Endothelial cell of umbilical vein (primary cell): ENCODE measurements at regions not wholly inside any gene's neighbourhood (a gene's known extent, or its start where the extent isn't known, plus 50 kb on each side); places are given as distances from the start of the nearest gene placed in this dataset.

Experiments
- CTCF ChIP-seq, 2 donors: IDR thresholded peaks; 1 replicate in 1 of 2; 2 replicates in 1 of 2; pipeline ENCODE4 v1.5.1; 2011; ENCODE audit warnings: low read length in 2 of 2, mild to moderate bottlenecking in 2 of 2, moderate library complexity in 2 of 2, control low read depth in 1 of 2, inconsistent platforms in 1 of 2, low read depth in 1 of 2; ENCODE audit not compliant: insufficient read depth in 1 of 2; ENCODE audit errors: extremely low read depth in 1 of 2
- EZH2 ChIP-seq: IDR thresholded peaks from 2 replicates; pipeline ENCODE4 v1.6.1; 2012; ENCODE audit warnings: borderline replicate concordance, low read depth, mild to moderate bottlenecking, moderate library complexity, low read length, inconsistent platforms; ENCODE audit not compliant: severe bottlenecking
- GATA2 ChIP-seq: IDR thresholded peaks from 2 replicates; pipeline ENCODE4 v1.7.0; 2011; ENCODE audit warnings: low read depth, mild to moderate bottlenecking, moderate library complexity, mixed read lengths, low read length; ENCODE audit not compliant: insufficient read length, insufficient read depth
- JUN ChIP-seq: IDR thresholded peaks from 2 replicates; pipeline ENCODE4 v1.6.1; 2011; ENCODE audit warnings: borderline replicate concordance, low read depth; ENCODE audit not compliant: insufficient read length, insufficient read depth
- MAX ChIP-seq: IDR thresholded peaks from 2 replicates; pipeline ENCODE4 v1.6.1; 2011; ENCODE audit not compliant: insufficient read depth, insufficient read length
- MYC ChIP-seq: IDR thresholded peaks from one replicate; pipeline ENCODE4 v1.6.1; 2011; ENCODE audit warnings: mild to moderate bottlenecking, low read depth, low read length
- POLR2A ChIP-seq: IDR thresholded peaks from 2 replicates; pipeline ENCODE4 v1.6.1; 2012; ENCODE audit warnings: low read depth, mild to moderate bottlenecking, control low read depth, low read length
- POLR2AphosphoS5 ChIP-seq: IDR thresholded peaks from 2 replicates; pipeline ENCODE4 v1.6.1; 2012; ENCODE audit warnings: low read depth, mild to moderate bottlenecking, control low read depth, low read length, moderate library complexity; ENCODE audit not compliant: insufficient read depth

DNA sequence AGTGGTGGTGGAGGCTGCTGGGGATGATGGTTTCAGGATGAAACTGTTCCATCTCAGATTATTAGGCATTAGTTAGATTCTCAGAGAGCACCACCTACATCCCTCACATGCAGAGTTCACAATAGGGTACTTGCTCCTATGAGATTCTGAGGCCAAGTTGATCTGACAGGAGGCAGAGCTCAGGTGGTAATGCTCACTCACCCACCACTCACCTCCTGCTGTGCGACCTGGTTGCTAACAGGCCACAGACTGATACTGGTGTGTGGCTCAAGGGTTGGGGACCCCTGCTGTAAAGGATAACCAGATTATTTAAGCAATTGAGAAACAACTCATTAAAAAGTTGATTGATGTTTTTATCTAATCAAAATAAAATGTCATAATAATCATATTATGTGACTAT is 248.5 kb downstream of the RERGL start:
- TF ChIP-seq POLR2AphosphoS5 = no peak
- TF ChIP-seq CTCF (IDR thresholded peaks at IDR 0.05; ENCODE audit: extremely low read depth in 1 of 2, insufficient read depth in 1 of 2, low read depth in 1 of 2, low read length in 2 of 2) = no peak
- TF ChIP-seq JUN = no peak
- no peak for TF ChIP-seq GATA2
- no peak for TF ChIP-seq POLR2A
- TF ChIP-seq EZH2 = no peak
- TF ChIP-seq MAX = no peak
- no peak for TF ChIP-seq MYC
